ENCODE measurements at regions not wholly inside any gene's neighbourhood (a gene's known extent, or its start where the extent isn't known, plus 50 kb on each side); places are given as distances from the start of the nearest gene placed in this dataset.

DNA sequence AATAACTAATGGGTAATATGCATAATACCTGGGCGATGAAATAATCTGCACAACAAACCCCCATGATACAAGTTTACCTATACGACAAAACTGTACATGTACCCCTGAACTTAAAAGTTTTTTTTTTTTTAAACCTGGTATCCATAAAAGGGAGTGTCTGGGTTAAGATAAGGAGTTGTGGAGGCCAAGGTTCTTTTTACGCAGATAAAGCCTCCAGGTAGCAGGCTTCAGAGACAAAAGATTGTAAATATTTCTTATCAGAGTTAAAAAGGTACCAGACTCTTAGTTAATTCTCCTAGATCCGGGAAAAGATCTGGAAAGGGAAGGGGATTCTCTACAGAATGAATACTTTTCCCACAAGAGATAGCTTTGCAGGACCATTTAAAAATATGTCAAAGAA is 259.4 kb upstream of the SSTR1 start:
- DNase-seq (ENCODE audit: low spot score) = no peak
- TF ChIP-seq, protein P1, sequence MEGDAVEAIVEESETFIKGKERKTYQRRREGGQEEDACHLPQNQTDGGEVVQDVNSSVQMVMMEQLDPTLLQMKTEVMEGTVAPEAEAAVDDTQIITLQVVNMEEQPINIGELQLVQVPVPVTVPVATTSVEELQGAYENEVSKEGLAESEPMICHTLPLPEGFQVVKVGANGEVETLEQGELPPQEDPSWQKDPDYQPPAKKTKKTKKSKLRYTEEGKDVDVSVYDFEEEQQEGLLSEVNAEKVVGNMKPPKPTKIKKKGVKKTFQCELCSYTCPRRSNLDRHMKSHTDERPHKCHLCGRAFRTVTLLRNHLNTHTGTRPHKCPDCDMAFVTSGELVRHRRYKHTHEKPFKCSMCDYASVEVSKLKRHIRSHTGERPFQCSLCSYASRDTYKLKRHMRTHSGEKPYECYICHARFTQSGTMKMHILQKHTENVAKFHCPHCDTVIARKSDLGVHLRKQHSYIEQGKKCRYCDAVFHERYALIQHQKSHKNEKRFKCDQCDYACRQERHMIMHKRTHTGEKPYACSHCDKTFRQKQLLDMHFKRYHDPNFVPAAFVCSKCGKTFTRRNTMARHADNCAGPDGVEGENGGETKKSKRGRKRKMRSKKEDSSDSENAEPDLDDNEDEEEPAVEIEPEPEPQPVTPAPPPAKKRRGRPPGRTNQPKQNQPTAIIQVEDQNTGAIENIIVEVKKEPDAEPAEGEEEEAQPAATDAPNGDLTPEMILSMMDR (IDR thresholded peaks at IDR 0.05; ENCODE audit: extremely low read depth, missing control alignments) = no peak

DNA sequence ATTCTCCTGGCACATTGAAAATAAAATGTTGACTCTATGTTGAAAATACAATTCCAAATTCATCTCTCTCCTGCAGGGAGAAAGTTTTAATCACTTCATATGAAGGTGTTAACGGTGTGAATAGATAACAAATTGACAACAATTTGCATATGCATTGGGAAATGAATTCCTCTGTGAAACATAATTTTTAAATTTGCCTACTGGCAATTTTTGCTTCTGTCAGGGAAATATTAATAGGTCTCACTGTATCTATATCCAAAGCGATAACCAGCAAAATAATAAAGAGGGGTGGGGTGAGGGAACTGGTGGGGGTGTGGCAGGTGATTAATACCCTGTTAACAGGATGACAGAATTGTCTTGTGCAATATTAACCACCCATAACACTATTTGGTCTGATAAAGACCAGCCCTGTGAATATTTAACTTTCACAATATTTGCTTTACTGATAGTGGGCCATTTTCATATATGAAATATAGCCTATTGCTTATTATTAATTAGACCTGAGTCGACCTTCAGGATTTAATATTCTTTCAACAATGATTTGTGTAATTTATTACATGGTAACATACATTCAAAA is 239.0 kb upstream of the SSTR1 start:
- no peak for DNase-seq (ENCODE audit: low spot score)
- TF ChIP-seq, protein P1 (IDR thresholded peaks at IDR 0.05; ENCODE audit: extremely low read depth, missing control alignments) = no peak

DNA sequence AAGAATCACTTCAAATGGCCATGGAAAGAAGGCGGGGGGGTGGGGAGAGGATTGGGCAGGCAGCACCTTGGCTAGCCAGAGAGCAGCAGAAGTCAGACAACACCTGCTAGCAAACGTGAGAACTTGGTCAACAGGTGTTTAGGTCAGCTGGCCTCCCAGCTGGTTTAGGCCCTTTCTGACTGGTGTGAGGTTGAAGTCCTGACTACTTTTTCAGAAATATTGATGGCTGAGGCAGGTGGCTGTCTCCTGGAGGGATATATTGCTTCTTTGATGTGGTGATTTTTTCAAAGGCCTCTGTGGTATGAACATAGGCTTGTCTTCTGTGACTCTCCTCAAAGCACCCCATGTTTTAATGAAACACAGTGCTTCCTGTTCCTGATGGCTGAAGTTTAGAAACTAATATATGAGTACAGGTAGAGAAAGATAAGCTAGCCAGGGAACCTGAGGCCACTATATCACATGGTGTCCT is 238.2 kb upstream of the SSTR1 start:
- DNase-seq (ENCODE audit: low spot score) = no peak
- TF ChIP-seq, protein P1 (IDR thresholded peaks at IDR 0.05; ENCODE audit: extremely low read depth, missing control alignments) = no peak

DNA sequence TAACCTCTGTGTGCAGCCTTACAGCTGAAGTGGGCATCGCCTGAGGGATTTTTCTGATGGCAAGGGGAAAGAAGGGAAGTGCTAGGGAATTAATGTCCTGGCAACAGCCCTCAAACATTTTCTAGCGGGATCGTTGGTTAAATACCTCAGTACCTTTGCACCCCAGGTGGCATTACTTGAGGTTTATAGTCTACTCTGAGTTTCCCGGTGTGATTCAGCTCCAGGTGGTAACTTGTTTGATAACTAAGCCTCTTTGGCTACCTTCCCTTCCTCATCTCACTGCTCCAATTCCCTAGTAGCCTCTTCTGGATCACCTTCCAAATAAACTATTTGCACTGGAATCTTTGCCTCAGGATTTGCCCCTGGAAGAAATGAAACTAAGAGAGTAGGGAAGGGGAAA is 237.0 kb upstream of the SSTR1 start:
- DNase-seq (ENCODE audit: low spot score) = no peak

DNA sequence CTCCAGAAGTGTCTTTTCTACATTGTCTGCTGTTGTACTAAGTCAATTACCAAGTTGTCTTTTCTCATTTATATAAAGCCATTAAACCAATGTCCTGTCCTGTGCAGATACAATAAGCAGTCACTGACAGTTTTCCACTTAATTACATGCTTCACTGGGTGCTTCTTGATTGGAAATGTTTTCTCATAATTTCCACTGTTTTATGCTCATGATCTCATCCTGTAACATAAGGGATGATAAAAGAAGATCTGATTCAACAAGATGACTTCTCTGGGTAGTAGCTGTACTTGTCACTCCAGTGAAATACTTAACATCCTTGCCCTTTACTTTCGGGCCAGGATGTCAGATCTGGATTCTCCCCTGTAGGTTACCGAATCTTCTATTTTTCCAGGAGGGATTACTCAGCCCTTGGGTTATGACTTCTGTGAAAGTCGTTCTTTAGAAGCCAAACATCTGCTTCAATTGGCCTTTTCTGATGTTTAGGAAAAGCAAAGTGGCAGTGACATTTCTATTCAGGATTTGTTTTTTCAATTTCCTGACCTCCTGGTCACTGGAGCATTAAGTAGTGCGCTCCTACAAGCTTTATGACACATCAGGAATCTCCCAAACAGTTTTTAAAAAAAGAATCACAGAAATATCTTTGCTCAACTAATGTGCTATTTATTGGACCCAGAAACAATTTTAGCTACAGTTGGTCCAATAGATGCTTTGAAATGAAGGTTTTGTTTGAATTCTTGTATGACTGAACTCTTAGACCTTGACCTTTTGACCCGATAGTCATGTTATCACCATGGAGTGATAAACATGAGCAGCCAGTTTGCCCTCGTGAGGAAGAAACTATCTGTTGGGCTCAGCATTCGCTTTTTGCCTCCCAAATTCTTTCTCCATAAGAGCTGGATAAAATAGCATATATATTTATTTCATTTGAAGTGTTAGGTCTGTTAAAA is 234.5 kb upstream of the SSTR1 start:
- no peak for DNase-seq (ENCODE audit: low spot score)
- TF ChIP-seq, protein P1 (IDR thresholded peaks at IDR 0.05; ENCODE audit: extremely low read depth, missing control alignments) = no peak

More for the DNA sequence above, 237.0 kb upstream of the SSTR1 start:
- TF ChIP-seq, protein P1 (IDR thresholded peaks at IDR 0.05; ENCODE audit: extremely low read depth, missing control alignments) = no peak

DNA sequence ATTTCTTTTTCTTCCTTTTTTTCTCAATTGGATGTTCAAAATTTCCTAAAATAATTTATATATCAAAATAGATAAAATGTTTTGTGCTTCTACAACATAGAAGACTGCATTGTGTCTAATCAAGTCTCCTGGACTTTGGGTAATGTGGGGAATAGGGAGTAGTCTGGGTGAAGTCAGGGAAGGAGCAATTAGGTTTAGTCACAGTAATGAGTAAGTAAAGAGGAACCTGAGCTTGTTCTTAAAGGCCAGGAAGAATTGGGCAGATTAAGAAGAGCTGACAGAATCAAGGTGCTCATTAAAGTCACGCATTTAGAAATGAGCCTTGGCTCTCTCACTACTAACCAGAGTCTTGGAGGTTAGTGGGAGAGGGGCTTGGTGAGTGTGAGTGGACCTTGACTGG is 233.3 kb upstream of the SSTR1 start:
- no peak for DNase-seq (ENCODE audit: low spot score)
- TF ChIP-seq, protein P1 (IDR thresholded peaks at IDR 0.05; ENCODE audit: extremely low read depth, missing control alignments) = no peak

DNA sequence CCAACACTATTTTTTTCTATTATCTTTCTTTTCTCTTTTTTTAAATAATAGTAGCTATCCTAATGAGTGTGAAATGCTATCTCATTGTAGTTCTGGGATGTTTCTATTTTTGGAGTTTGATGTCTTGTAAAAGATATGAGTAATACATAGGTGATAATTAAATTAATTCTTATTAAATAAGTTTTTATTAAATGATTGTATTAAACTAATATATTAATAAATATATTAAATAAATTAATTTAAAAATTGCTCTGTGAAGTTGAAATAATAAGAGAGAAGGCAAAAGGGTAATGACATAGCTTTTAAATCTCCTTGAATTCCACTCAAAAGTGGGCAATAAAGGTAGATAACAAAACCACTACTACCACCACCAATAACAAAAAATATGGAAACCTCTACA is 230.2 kb upstream of the SSTR1 start:
- no peak for DNase-seq (ENCODE audit: low spot score)

More for the DNA sequence above, 230.2 kb upstream of the SSTR1 start:
- TF ChIP-seq, protein P1 (IDR thresholded peaks at IDR 0.05; ENCODE audit: extremely low read depth, missing control alignments) = no peak

Measured in GM20000 (cell line).